ENCODE measurements at regions not wholly inside any gene's neighbourhood (a gene's known extent, or its start where the extent isn't known, plus 50 kb on each side); places are given as distances from the start of the nearest gene placed in this dataset.
"Not testable (repeated sequence)": the region's sequence is repeated elsewhere in the genome, so short reads cannot be mapped to it uniquely, and the experiment has no call there.

GRCh38 chr4:188663369-188663768, 524.1 kb downstream of the TRIML1 start:
- DNase-seq (ENCODE audit: low read depth), result no peak

- no peak for DNase-seq (ENCODE audit: low read depth)
Observed at GRCh38 chr4:188665491-188666457, 526.5 kb downstream of the TRIML1 start.

GRCh38 chr4:188678691-188679090, 539.5 kb downstream of the TRIML1 start:
- not testable (repeated sequence) for DNase-seq (ENCODE audit: low read depth)

GRCh38 chr4:188680004-188680666, 540.9 kb downstream of the TRIML1 start:
- DNase-seq (ENCODE audit: low read depth), result no peak

GRCh38 chr4:188680667-188681063, 541.4 kb downstream of the TRIML1 start:
- DNase-seq (ENCODE audit: low read depth), result no peak

- no peak for DNase-seq (ENCODE audit: low read depth)
Observed at GRCh38 chr4:188682321-188682720, 543.1 kb downstream of the TRIML1 start.

GRCh38 chr4:188683571-188683970, 544.3 kb downstream of the TRIML1 start:
- DNase-seq (ENCODE audit: low read depth), result no peak

GRCh38 chr4:188688956-188689355, 549.7 kb downstream of the TRIML1 start:
- no peak for DNase-seq (ENCODE audit: low read depth)

GRCh38 chr4:188691811-188692210, 552.6 kb downstream of the TRIML1 start:
- no peak for DNase-seq (ENCODE audit: low read depth)

- DNase-seq (ENCODE audit: low read depth), result no peak
Observed at GRCh38 chr4:188695261-188695660, 556.0 kb downstream of the TRIML1 start.

GRCh38 chr4:188697243-188697642, 558.0 kb downstream of the TRIML1 start:
- DNase-seq (ENCODE audit: low read depth), result no peak

GRCh38 chr4:188701952-188702351, 562.7 kb downstream of the TRIML1 start:
- DNase-seq (ENCODE audit: low read depth), result no peak

- DNase-seq (ENCODE audit: low read depth), result no peak
Observed at GRCh38 chr4:188704288-188704687, 565.0 kb downstream of the TRIML1 start.

GRCh38 chr4:188707036-188707435, 567.8 kb downstream of the TRIML1 start:
- DNase-seq (ENCODE audit: low read depth), result no peak

- no peak for DNase-seq (ENCODE audit: low read depth)
Observed at GRCh38 chr4:188714501-188714900, 575.3 kb downstream of the TRIML1 start.

GRCh38 chr4:188714907-188715306, 575.7 kb downstream of the TRIML1 start:
- no peak for DNase-seq (ENCODE audit: low read depth)

GRCh38 chr4:188717661-188718060, 578.4 kb downstream of the TRIML1 start:
- no peak for DNase-seq (ENCODE audit: low read depth)

GRCh38 chr4:188719794-188720193, 580.6 kb downstream of the TRIML1 start:
- DNase-seq (ENCODE audit: low read depth), result no peak

GRCh38 chr4:188722911-188723310, 583.7 kb downstream of the TRIML1 start:
- DNase-seq (ENCODE audit: low read depth), result no peak

- DNase-seq (ENCODE audit: low read depth), result no peak
Observed at GRCh38 chr4:188727746-188728145, 588.5 kb downstream of the TRIML1 start.

- DNase-seq (ENCODE audit: low read depth), result no peak
Observed at GRCh38 chr4:188728359-188728758, 589.1 kb downstream of the TRIML1 start.

- no peak for DNase-seq (ENCODE audit: low read depth)
Observed at GRCh38 chr4:188732131-188732530, 592.9 kb downstream of the TRIML1 start.

- DNase-seq (ENCODE audit: low read depth), result no peak
Observed at GRCh38 chr4:188735082-188735481, 595.8 kb downstream of the TRIML1 start.

Data from activated T-cell treated with anti-CD3 and anti-CD28 coated beads for 1 hour (primary cell).